H1 (cell line): ENCODE measurements at regions not wholly inside any gene's neighbourhood (a gene's known extent, or its start where the extent isn't known, plus 50 kb on each side); places are given as distances from the start of the nearest gene placed in this dataset.
A peak's percentile ranks its signal among the peaks of the same experiment; 100 is the strongest.

ENCODE experiments used
- CTCF ChIA-PET: fragments of 300-600 bp; sonication (Branson Sonifier 250); formaldehyde crosslinking; loops from one replicate; lab custom pipeline; 2021; ENCODE audit not compliant: partially characterized antibody; lab: Charles Lee
- POLR2A ChIA-PET: fragments of 300-600 bp; sonication (Branson Sonifier 250); formaldehyde crosslinking; loops from one replicate; lab custom pipeline; 2021; ENCODE audit warnings: inconsistent platforms; ENCODE audit not compliant: partially characterized antibody; lab: Charles Lee
- DNase-seq, 2 experiments: peaks; one replicate each; pipeline versions ENCODE4 v3.0.0 to v3.0.0-alpha.2; 2010 to 2022; ENCODE audit warnings: low spot score in 2 of 2, low read depth in 1 of 2, mixed read lengths in 1 of 2
- FAIRE-seq: peaks from 2 replicates; lab custom pipeline; 2011; peaks lifted over from hg19 to GRCh38; lab: Jason Lieb, UNC
- H2AFZ ChIP-seq: 2 replicates; pipeline ENCODE4 v1.8.1; 2012; ENCODE audit warnings: low read length, inconsistent platforms
- H2AK5ac ChIP-seq: 2 replicates; pipeline ENCODE4 v1.6.1; 2013; ENCODE audit warnings: low read depth, low read length
- H2BK120ac ChIP-seq: replicated peaks from 2 replicates; pipeline ENCODE3; 2013; ENCODE audit warnings: low read depth, low read length, inconsistent platforms
- H2BK12ac ChIP-seq: 2 replicates; pipeline ENCODE4 v1.6.1; 2013; ENCODE audit warnings: low read depth, low read length
- H2BK15ac ChIP-seq: 2 replicates; pipeline ENCODE4 v1.6.1; 2013; ENCODE audit warnings: low read length
- H2BK20ac ChIP-seq: 2 replicates; pipeline ENCODE4 v1.6.1; 2013; ENCODE audit warnings: low read length
- H2BK5ac ChIP-seq: 2 replicates; pipeline ENCODE4 v1.6.1; 2013; ENCODE audit warnings: low read depth, low read length
- H3K14ac ChIP-seq: 2 replicates; pipeline ENCODE4 v1.6.1; 2013; ENCODE audit warnings: inconsistent platforms; ENCODE audit not compliant: insufficient read length
- H3K18ac ChIP-seq: 2 replicates; pipeline ENCODE4 v1.6.1; 2013; ENCODE audit warnings: low read length; ENCODE audit errors: extremely low read depth
- H3K23ac ChIP-seq: 2 replicates; pipeline ENCODE4 v1.6.1; 2013; ENCODE audit warnings: inconsistent platforms; ENCODE audit not compliant: insufficient read length
- H3K23me2 ChIP-seq: 2 replicates; pipeline ENCODE4 v1.6.1; 2013; ENCODE audit warnings: low read depth, low read length
- H3K27ac ChIP-seq: 2 replicates; pipeline ENCODE4 v1.6.1; 2011; ENCODE audit warnings: low read depth, low read length, inconsistent platforms
- H3K27me3 ChIP-seq, 4 experiments: replicated peaks in 1 of 4; 1 replicate in 1 of 4; 2 replicates in 3 of 4; pipeline versions ENCODE4 v1.6.1 to v1.8.1; 2011 to 2013; ENCODE audit warnings: low read length in 3 of 4, mild to moderate bottlenecking in 3 of 4, inconsistent platforms in 2 of 4, mixed read lengths in 2 of 4, moderate library complexity in 1 of 4; ENCODE audit not compliant: control insufficient read depth in 3 of 4, insufficient read depth in 3 of 4; ENCODE audit errors: extremely low read depth in 1 of 4
- H3K36me3 ChIP-seq, 4 experiments: 2 replicates each; pipeline versions ENCODE4 v1.6.1 to v1.8.1; 2011 to 2013; ENCODE audit warnings: mild to moderate bottlenecking in 4 of 4, low read length in 3 of 4, moderate library complexity in 2 of 4, control low read depth in 1 of 4, inconsistent platforms in 1 of 4; ENCODE audit not compliant: insufficient read depth in 4 of 4, control insufficient read depth in 2 of 4
- H3K4ac ChIP-seq: replicated peaks from 2 replicates; pipeline ENCODE3; 2013; ENCODE audit warnings: low read length, low read depth, mixed read lengths, inconsistent platforms; ENCODE audit not compliant: insufficient read length
- H3K4me1 ChIP-seq, 4 experiments: replicated peaks in 1 of 4; 1 replicate in 1 of 4; 2 replicates in 3 of 4; pipeline versions ENCODE4 v1.6.1 to v1.8.1; 2011 to 2013; ENCODE audit warnings: low read length in 3 of 4, inconsistent platforms in 2 of 4, mixed read lengths in 1 of 4; ENCODE audit not compliant: insufficient read depth in 4 of 4, control insufficient read depth in 3 of 4
- H3K4me2 ChIP-seq, 2 experiments: 2 replicates each; pipeline versions ENCODE4 v1.6.1 to v1.8.1; 2011 to 2013; ENCODE audit warnings: low read depth in 2 of 2, low read length in 2 of 2, control low read depth in 1 of 2, inconsistent platforms in 1 of 2, mild to moderate bottlenecking in 1 of 2; ENCODE audit not compliant: insufficient read depth in 1 of 2
- H3K4me3 ChIP-seq, 4 experiments: fragments of 200-600, 300-600 bp in 1 of 4; sonication (generic), shearing (Covaris generic), sonication (Bioruptor Twin) in 1 of 4; 2 replicates each; pipeline versions ENCODE4 v1.5.1 to v1.8.1; 2011 to 2016; ENCODE audit warnings: low read length in 4 of 4, low read depth in 3 of 4, control low read depth in 2 of 4, inconsistent platforms in 2 of 4, mild to moderate bottlenecking in 2 of 4, mixed read lengths in 1 of 4, moderate library complexity in 1 of 4; ENCODE audit not compliant: insufficient read depth in 2 of 4; ENCODE audit errors: extremely low read depth in 1 of 4
- H3K56ac ChIP-seq: replicated peaks from 2 replicates; pipeline ENCODE3; 2013; ENCODE audit warnings: low read depth, mild to moderate bottlenecking, mixed read lengths, low read length, inconsistent platforms; ENCODE audit not compliant: insufficient read length
- H3K79me1 ChIP-seq: 2 replicates; pipeline ENCODE4 v1.6.1; 2013; ENCODE audit warnings: low read depth, low read length, control low read depth
- H3K79me2 ChIP-seq, 2 experiments: 2 replicates each; pipeline versions ENCODE4 v1.6.1 to v1.8.1; 2012 to 2013; ENCODE audit warnings: low read length in 2 of 2, mild to moderate bottlenecking in 2 of 2, inconsistent platforms in 1 of 2; ENCODE audit not compliant: insufficient read depth in 2 of 2, control insufficient read depth in 1 of 2
- H3K9ac ChIP-seq, 4 experiments: replicated peaks in 1 of 4; 1 replicate in 1 of 4; 2 replicates in 3 of 4; pipeline versions ENCODE4 v1.6.1 to v1.8.1; 2011 to 2013; ENCODE audit warnings: low read depth in 3 of 4, low read length in 3 of 4, control low read depth in 2 of 4, mild to moderate bottlenecking in 2 of 4, moderate library complexity in 2 of 4, inconsistent platforms in 1 of 4; ENCODE audit errors: extremely low read depth in 1 of 4
- H3K9me3 ChIP-seq, 2 experiments: 2 replicates each; pipeline versions ENCODE4 v1.6.1 to v1.8.1; 2012 to 2013; ENCODE audit warnings: mild to moderate bottlenecking in 2 of 2, moderate library complexity in 2 of 2, control low read depth in 1 of 2, inconsistent platforms in 1 of 2, low read depth in 1 of 2, low read length in 1 of 2, mixed read lengths in 1 of 2; ENCODE audit not compliant: insufficient read depth in 2 of 2
- H4K20me1 ChIP-seq, 2 experiments: replicated peaks in 1 of 2; 2 replicates each; pipeline versions ENCODE3 to v1.8.1; 2011 to 2013; ENCODE audit warnings: inconsistent platforms in 2 of 2, low read length in 2 of 2, mild to moderate bottlenecking in 1 of 2; ENCODE audit not compliant: insufficient read depth in 2 of 2, control insufficient read depth in 1 of 2
- H4K5ac ChIP-seq: 2 replicates; pipeline ENCODE4 v1.6.1; 2013; ENCODE audit warnings: low read length, low read depth, mixed read lengths, inconsistent platforms; ENCODE audit not compliant: insufficient read length
- H4K8ac ChIP-seq: 2 replicates; pipeline ENCODE4 v1.8.0; 2013; ENCODE audit warnings: mild to moderate bottlenecking, moderate library complexity, low read length, inconsistent platforms; ENCODE audit not compliant: insufficient read depth; ENCODE audit errors: extremely low read depth
- H4K91ac ChIP-seq: replicated peaks from 2 replicates; pipeline ENCODE3; 2013; ENCODE audit warnings: low read length, mixed read lengths, inconsistent platforms; ENCODE audit not compliant: insufficient read length
- EGR1 ChIP-seq: IDR thresholded peaks from 2 replicates; pipeline ENCODE4 v1.6.1; 2011; ENCODE audit warnings: low read depth, low read length, borderline replicate concordance
- HDAC6 ChIP-seq: IDR thresholded peaks from one replicate; pipeline ENCODE4 v1.7.1; 2012; ENCODE audit warnings: low read depth, mild to moderate bottlenecking, inconsistent platforms, low read length, moderate library complexity
- TEAD4 ChIP-seq: IDR thresholded peaks from 2 replicates; pipeline ENCODE4 v1.6.1; 2012; ENCODE audit warnings: low read depth, low read length, inconsistent platforms, mixed read lengths
- WGBS, 2 experiments: shearing (Covaris generic) in 1 of 2; methylation state at CpG; one replicate each; pipeline versions ENCODE4 v1.1.6 to v1.1.7; 2013 to 2015; ENCODE audit warnings: low lambda C conversion rate in 2 of 2, mixed read lengths in 2 of 2, inconsistent platforms in 1 of 2, low coverage in 1 of 2, missing lambda C conversion rate in 1 of 2; ENCODE audit not compliant: insufficient replicate concordance in 2 of 2, insufficient coverage in 1 of 2, insufficient read length in 1 of 2; ENCODE audit errors: extremely low coverage in 1 of 2, missing lambda C conversion rate in 1 of 2; 5-methylcytosine and 5-hydroxymethylcytosine counted together

GRCh38 chrX:40172401-40173142, 74.8 kb upstream of the BCOR start:
- Histone ChIP-seq H2BK120ac (peak overlapping the region; percentile 72), H3K18ac (peak overlapping the region; percentile 71), H3K9me3 (no peaks in the 10 kb centered on the region), H3K4ac (no peak overlapping the region), H4K8ac (peak overlapping the region; percentile 89), H3K23me2 (peaks cover 7% of the 10 kb centered on the region; the same call in 1 of the 2 replicates), H3K79me1 (no peaks in the 10 kb centered on the region), H3K4me2 (peak overlapping the region; percentile 64 to 79), H3K27me3 (peaks cover 0 to 7% (median 0%) of the 10 kb centered on the region in 4 experiments; a peak in 2 of 7 replicates), H3K79me2 (peaks cover 0 to 31% of the 10 kb centered on the region in 2 experiments; a peak in 2 of 4 replicates), H2BK12ac (peak overlapping the region; percentile 84; the same call in 1 of the 2 replicates), H2BK20ac (no peak overlapping the region), H2BK5ac (0 out of 2 replicates have a peak overlapping the region, but pooled peaks have one; percentile 35), H4K20me1 (no peaks in the 10 kb centered on the region), H4K5ac (peak overlapping the region; percentile 51), H2AK5ac (no peak overlapping the region), H2BK15ac (no peak overlapping the region), H4K91ac (peak overlapping the region; percentile 98), H3K23ac (no peak overlapping the region), H3K9ac (peak overlapping the region in 3 of 4 experiments; percentile 51 to 66 (median 61); a peak in 5 of 7 replicates), H3K4me1 (peaks cover 1 to 29% (median 14%) of the 10 kb centered on the region in 4 experiments; a peak in 6 of 7 replicates), H3K14ac (no peak overlapping the region), H3K4me3 (peak overlapping the region; percentile 47 to 69 (median 54)), H3K56ac (no peak overlapping the region), H3K36me3 (no peaks in the 10 kb centered on the region), H2AFZ (no peak overlapping the region), H3K27ac (no peak overlapping the region; the same call in 1 of the 2 replicates)
- FAIRE-seq (no peak), DNase-seq (peak in 1 of 2 experiments; percentile 50)
- 11% methylated on average over 10 of the region's 60 CpGs; no CpG with 5 or more reads in 1 of the 2 experiments for WGBS, 2 experiments
- TF ChIP-seq HDAC6 (no peak), TEAD4 (no peak), EGR1 (peak; percentile 42; the same call in 1 of the 2 replicates)
- CTCF ChIA-PET: no interaction called here
- POLR2A ChIA-PET: interaction anchor here (0.8 to 6.0 kb wide), 8 partner anchors 16 to 82 kb away, joined by 3 to 43 read pairs (median 6); partner anchors contain the start of gene BCOR
